ENCODE measurements at regions not wholly inside any gene's neighbourhood (a gene's known extent, or its start where the extent isn't known, plus 50 kb on each side); places are given as distances from the start of the nearest gene placed in this dataset.

GRCh38 chr2:121071034-121071504 lies 213.9 kb downstream of the TFCP2L1 start:
- DNase-seq (ENCODE audit: low read depth, low spot score), result no peak
- TF ChIP-seq SUZ12 (IDR thresholded peaks at IDR 0.05; ENCODE audit: extremely low read depth, insufficient read depth, insufficient read length), result no peak
- no peak for TF ChIP-seq ZNF274 (IDR thresholded peaks at IDR 0.05; ENCODE audit: low read depth, low read length)
- no peak for TF ChIP-seq YY1 (IDR thresholded peaks at IDR 0.05; ENCODE audit: insufficient read depth, insufficient read length)

GRCh38 chr2:121072784-121073183 lies 212.2 kb downstream of the TFCP2L1 start:
- DNase-seq (ENCODE audit: low read depth, low spot score), result no peak
- Histone ChIP-seq H3K36me3 (ENCODE audit: insufficient read depth, insufficient read length, low read length) (no peaks in the 10 kb centered on the region), H3K4me3 (ENCODE audit: insufficient read length, low read depth) (no peak overlapping the region), H3K9ac (ENCODE audit: insufficient read length, low read depth) (no peak overlapping the region), H3K9me3 (ENCODE audit: insufficient read depth, low read length) (no peaks in the 10 kb centered on the region), H3K4me1 (ENCODE audit: insufficient read depth, insufficient read length) (peaks cover 33% of the 10 kb centered on the region), H3K27me3 (ENCODE audit: insufficient read depth, insufficient read length) (peaks cover 24% of the 10 kb centered on the region)
- no peak for TF ChIP-seq YY1 (IDR thresholded peaks at IDR 0.05; ENCODE audit: insufficient read depth, insufficient read length)
- no peak for TF ChIP-seq ZNF274 (IDR thresholded peaks at IDR 0.05; ENCODE audit: low read depth, low read length)
- TF ChIP-seq SUZ12 (IDR thresholded peaks at IDR 0.05; ENCODE audit: extremely low read depth, insufficient read depth, insufficient read length), result no peak

More at GRCh38 chr2:121071034-121071504, 213.9 kb downstream of the TFCP2L1 start:
- H3K9me3 ChIP-seq (ENCODE audit: insufficient read depth, low read length), result peaks cover 6% of the 10 kb centered on the region; the same call in 1 of the 2 replicates
- H3K4me3 ChIP-seq (ENCODE audit: insufficient read length, low read depth), result no peak overlapping the region
- no peaks in the 10 kb centered on the region for H3K36me3 ChIP-seq (ENCODE audit: insufficient read depth, insufficient read length, low read length)
- H3K27me3 ChIP-seq (ENCODE audit: insufficient read depth, insufficient read length), result peaks cover 10% of the 10 kb centered on the region
- peak overlapping the region; percentile 65 for H3K9ac ChIP-seq (ENCODE audit: insufficient read length, low read depth)
- peaks cover 28% of the 10 kb centered on the region for H3K4me1 ChIP-seq (ENCODE audit: insufficient read depth, insufficient read length)

- Histone ChIP-seq H3K9ac (ENCODE audit: insufficient read length, low read depth) (no peak overlapping the region), H3K9me3 (ENCODE audit: insufficient read depth, low read length) (no peaks in the 10 kb centered on the region), H3K36me3 (ENCODE audit: insufficient read depth, insufficient read length, low read length) (no peaks in the 10 kb centered on the region), H3K4me1 (ENCODE audit: insufficient read depth, insufficient read length) (peaks cover 33% of the 10 kb centered on the region), H3K27me3 (ENCODE audit: insufficient read depth, insufficient read length) (peaks cover 28% of the 10 kb centered on the region), H3K4me3 (ENCODE audit: insufficient read length, low read depth) (no peak overlapping the region)
- DNase-seq (ENCODE audit: low read depth, low spot score), result no peak
- TF ChIP-seq SUZ12 (IDR thresholded peaks at IDR 0.05; ENCODE audit: extremely low read depth, insufficient read depth, insufficient read length) (no peak), ZNF274 (IDR thresholded peaks at IDR 0.05; ENCODE audit: low read depth, low read length) (no peak)
Measured at GRCh38 chr2:121073320-121074210, 211.4 kb downstream of the TFCP2L1 start.

- no peak for TF ChIP-seq ZNF274 (IDR thresholded peaks at IDR 0.05; ENCODE audit: low read depth, low read length)
- no peak for TF ChIP-seq YY1 (IDR thresholded peaks at IDR 0.05; ENCODE audit: insufficient read depth, insufficient read length)
- TF ChIP-seq SUZ12 (IDR thresholded peaks at IDR 0.05; ENCODE audit: extremely low read depth, insufficient read depth, insufficient read length), result no peak
Measured at GRCh38 chr2:121074293-121074932, 210.6 kb downstream of the TFCP2L1 start.

GRCh38 chr2:121075006-121075551 lies 209.9 kb downstream of the TFCP2L1 start:
- H3K4me1 ChIP-seq (ENCODE audit: insufficient read depth, insufficient read length), result peaks cover 36% of the 10 kb centered on the region
- peaks cover 36% of the 10 kb centered on the region for H3K27me3 ChIP-seq (ENCODE audit: insufficient read depth, insufficient read length)
- H3K9ac ChIP-seq (ENCODE audit: insufficient read length, low read depth), result peak overlapping the region; percentile 65
- H3K9me3 ChIP-seq (ENCODE audit: insufficient read depth, low read length), result no peaks in the 10 kb centered on the region
- DNase-seq (ENCODE audit: low read depth, low spot score), result peak; percentile 93
- no peak overlapping the region for H3K4me3 ChIP-seq (ENCODE audit: insufficient read length, low read depth)
- no peaks in the 10 kb centered on the region for H3K36me3 ChIP-seq (ENCODE audit: insufficient read depth, insufficient read length, low read length)
- TF ChIP-seq SUZ12 (IDR thresholded peaks at IDR 0.05; ENCODE audit: extremely low read depth, insufficient read depth, insufficient read length), result no peak
- TF ChIP-seq YY1 (IDR thresholded peaks at IDR 0.05; ENCODE audit: insufficient read depth, insufficient read length), result peak; percentile 31

More at GRCh38 chr2:121074293-121074932, 210.6 kb downstream of the TFCP2L1 start:
- H3K4me3 ChIP-seq (ENCODE audit: insufficient read length, low read depth), result no peak overlapping the region
- H3K9me3 ChIP-seq (ENCODE audit: insufficient read depth, low read length), result no peaks in the 10 kb centered on the region
- peaks cover 36% of the 10 kb centered on the region for H3K27me3 ChIP-seq (ENCODE audit: insufficient read depth, insufficient read length)
- H3K9ac ChIP-seq (ENCODE audit: insufficient read length, low read depth), result peak overlapping the region; percentile 24
- DNase-seq (ENCODE audit: low read depth, low spot score), result no peak
- H3K4me1 ChIP-seq (ENCODE audit: insufficient read depth, insufficient read length), result peaks cover 33% of the 10 kb centered on the region
- no peaks in the 10 kb centered on the region for H3K36me3 ChIP-seq (ENCODE audit: insufficient read depth, insufficient read length, low read length)

GRCh38 chr2:121075641-121076497 lies 209.1 kb downstream of the TFCP2L1 start:
- no peak for DNase-seq (ENCODE audit: low read depth, low spot score)
- Histone ChIP-seq H3K9ac (ENCODE audit: insufficient read length, low read depth) (peak overlapping the region; percentile 65), H3K4me1 (ENCODE audit: insufficient read depth, insufficient read length) (peaks cover 36% of the 10 kb centered on the region), H3K27me3 (ENCODE audit: insufficient read depth, insufficient read length) (peaks cover 36% of the 10 kb centered on the region), H3K4me3 (ENCODE audit: insufficient read length, low read depth) (no peak overlapping the region), H3K36me3 (ENCODE audit: insufficient read depth, insufficient read length, low read length) (no peaks in the 10 kb centered on the region), H3K9me3 (ENCODE audit: insufficient read depth, low read length) (no peaks in the 10 kb centered on the region)
- TF ChIP-seq YY1 (IDR thresholded peaks at IDR 0.05; ENCODE audit: insufficient read depth, insufficient read length) (no peak), ZNF274 (IDR thresholded peaks at IDR 0.05; ENCODE audit: low read depth, low read length) (no peak), SUZ12 (IDR thresholded peaks at IDR 0.05; ENCODE audit: extremely low read depth, insufficient read depth, insufficient read length) (no peak)
